Activated CD8-positive, alpha-beta T cell treated with anti-CD3 and anti-CD28 coated beads for 36 hours (primary cell): ENCODE measurements at regions not wholly inside any gene's neighbourhood (a gene's known extent, or its start where the extent isn't known, plus 50 kb on each side); places are given as distances from the start of the nearest gene placed in this dataset.

ENCODE experiments used
- ATAC-seq: fragments of 200-7000 bp; cut with Tn5 transposase; one replicate; pipeline ENCODE4 v1.10.0; 2021; ENCODE audit warnings: mild to moderate bottlenecking, moderate library complexity
- CTCF ChIA-PET: fragments of 350-600 bp; sonication (Branson Sonifier 250); formaldehyde crosslinking; loops from one replicate; lab custom pipeline; 2021; ENCODE audit warnings: antibody characterized with exemption; lab: Charles Lee
- POLR2A ChIA-PET: fragments of 350-600 bp; sonication (Branson Sonifier 250); formaldehyde crosslinking; loops from one replicate; lab custom pipeline; 2021; ENCODE audit warnings: antibody characterized with exemption; lab: Charles Lee
- DNase-seq: peaks from one replicate; pipeline ENCODE4 v3.0.0-alpha.2; 2020
- H3K27ac Mint-ChIP-seq: one replicate; pipeline ENCODE4 v1.8.0; 2021; ENCODE audit warnings: mild to moderate bottlenecking, mixed read lengths
- H3K27me3 Mint-ChIP-seq: one replicate; pipeline ENCODE4 v1.8.0; 2021; ENCODE audit warnings: mixed read lengths
- H3K36me3 Mint-ChIP-seq: one replicate; pipeline ENCODE4 v1.8.0; 2021; ENCODE audit warnings: low read depth, mixed read lengths
- H3K4me1 Mint-ChIP-seq: one replicate; pipeline ENCODE4 v1.8.0; 2021; ENCODE audit warnings: low read depth, mixed read lengths
- H3K4me3 Mint-ChIP-seq: one replicate; pipeline ENCODE4 v1.8.0; 2021; ENCODE audit warnings: mild to moderate bottlenecking, moderate library complexity, mixed read lengths
- H3K9me3 Mint-ChIP-seq: one replicate; pipeline ENCODE4 v1.8.0; 2021; ENCODE audit warnings: mixed read lengths
- intact Hi-C: fragments of 100-400 bp; cut with micrococcal nuclease; formaldehyde crosslinking; loops from one replicate; pipeline ENCODE4 v1.10.0; 2022
- TF ChIP-seq, protein P1 (sequence below): fragments of 200-600 bp; IDR thresholded peaks from one replicate; pipeline ENCODE4 v1.8.0; 2022; ENCODE audit warnings: antibody characterized with exemption, mild to moderate bottlenecking

GRCh38 chr16:51713502-51713901, 562.4 kb upstream of the SALL1 start:
- peaks cover 4% of the 10 kb centered on the region for H3K9me3 Mint-ChIP-seq
- H3K4me3 Mint-ChIP-seq = no peak overlapping the region
- TF ChIP-seq, protein P1, sequence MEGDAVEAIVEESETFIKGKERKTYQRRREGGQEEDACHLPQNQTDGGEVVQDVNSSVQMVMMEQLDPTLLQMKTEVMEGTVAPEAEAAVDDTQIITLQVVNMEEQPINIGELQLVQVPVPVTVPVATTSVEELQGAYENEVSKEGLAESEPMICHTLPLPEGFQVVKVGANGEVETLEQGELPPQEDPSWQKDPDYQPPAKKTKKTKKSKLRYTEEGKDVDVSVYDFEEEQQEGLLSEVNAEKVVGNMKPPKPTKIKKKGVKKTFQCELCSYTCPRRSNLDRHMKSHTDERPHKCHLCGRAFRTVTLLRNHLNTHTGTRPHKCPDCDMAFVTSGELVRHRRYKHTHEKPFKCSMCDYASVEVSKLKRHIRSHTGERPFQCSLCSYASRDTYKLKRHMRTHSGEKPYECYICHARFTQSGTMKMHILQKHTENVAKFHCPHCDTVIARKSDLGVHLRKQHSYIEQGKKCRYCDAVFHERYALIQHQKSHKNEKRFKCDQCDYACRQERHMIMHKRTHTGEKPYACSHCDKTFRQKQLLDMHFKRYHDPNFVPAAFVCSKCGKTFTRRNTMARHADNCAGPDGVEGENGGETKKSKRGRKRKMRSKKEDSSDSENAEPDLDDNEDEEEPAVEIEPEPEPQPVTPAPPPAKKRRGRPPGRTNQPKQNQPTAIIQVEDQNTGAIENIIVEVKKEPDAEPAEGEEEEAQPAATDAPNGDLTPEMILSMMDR = no peak
- no peak overlapping the region for H3K27ac Mint-ChIP-seq
- no peaks in the 10 kb centered on the region for H3K36me3 Mint-ChIP-seq
- intact Hi-C loops = no loop called here
- no peaks in the 10 kb centered on the region for H3K27me3 Mint-ChIP-seq
- ATAC-seq (no peak), DNase-seq (no peak)
- no peaks in the 10 kb centered on the region for H3K4me1 Mint-ChIP-seq
- CTCF ChIA-PET = no interaction called here
- POLR2A ChIA-PET = no interaction called here

- ATAC-seq = no peak
- Mint-ChIP-seq H3K27me3 (no peaks in the 10 kb centered on the region), H3K9me3 (peaks cover 6% of the 10 kb centered on the region), H3K4me3 (no peak overlapping the region), H3K27ac (no peak overlapping the region), H3K36me3 (no peaks in the 10 kb centered on the region), H3K4me1 (no peaks in the 10 kb centered on the region)
- ChIA-PET POLR2A (no interaction called here), CTCF (no interaction called here)
- TF ChIP-seq, protein P1 = no peak
- intact Hi-C loops = no loop called here
- DNase-seq = no peak
Observed at GRCh38 chr16:51710905-51711563, 560.0 kb upstream of the SALL1 start.

DNA sequence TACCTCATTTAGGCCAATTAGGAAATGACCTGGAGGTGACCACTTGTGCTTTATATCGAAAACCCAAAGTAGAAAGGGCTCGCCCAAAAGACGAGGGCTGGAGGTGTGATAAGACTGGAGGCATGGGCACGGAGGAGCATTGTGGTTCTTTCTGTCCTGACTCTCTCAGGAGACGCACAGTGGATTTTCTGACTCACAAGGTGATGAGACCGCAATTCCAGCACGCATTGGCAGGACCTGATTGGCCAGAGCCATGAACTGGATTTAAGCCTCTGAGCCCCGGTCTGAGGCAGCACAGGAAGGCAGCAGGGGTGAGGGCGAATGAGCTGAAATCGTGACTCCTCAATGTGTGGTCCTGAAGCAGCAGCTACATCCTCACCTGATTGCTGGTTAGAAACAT, 559.1 kb upstream of the SALL1 start:
- Mint-ChIP-seq H3K36me3 (no peaks in the 10 kb centered on the region), H3K4me1 (no peaks in the 10 kb centered on the region), H3K4me3 (no peak overlapping the region), H3K27me3 (no peaks in the 10 kb centered on the region), H3K27ac (no peak overlapping the region), H3K9me3 (peaks cover 6% of the 10 kb centered on the region)
- CTCF ChIA-PET = no interaction called here
- POLR2A ChIA-PET = no interaction called here
- TF ChIP-seq, protein P1 = no peak
- ATAC-seq (no peak), DNase-seq (no peak)
- intact Hi-C loops = no loop called here

- peaks cover 4% of the 10 kb centered on the region for H3K36me3 Mint-ChIP-seq
- ChIA-PET POLR2A (no interaction called here), CTCF (no interaction called here)
- H3K4me3 Mint-ChIP-seq = no peak overlapping the region
- peaks cover 9% of the 10 kb centered on the region for H3K9me3 Mint-ChIP-seq
- TF ChIP-seq, protein P1 = no peak
- DNase-seq (no peak), ATAC-seq (no peak)
- H3K27ac Mint-ChIP-seq = no peak overlapping the region
- H3K27me3 Mint-ChIP-seq = no peaks in the 10 kb centered on the region
- intact Hi-C loops = no loop called here
- no peaks in the 10 kb centered on the region for H3K4me1 Mint-ChIP-seq
Observed at GRCh38 chr16:51708861-51709260, 557.8 kb upstream of the SALL1 start.

GRCh38 chr16:51707666-51708065, 556.6 kb upstream of the SALL1 start:
- Mint-ChIP-seq H3K27me3 (no peaks in the 10 kb centered on the region), H3K36me3 (peaks cover 7% of the 10 kb centered on the region), H3K27ac (no peak overlapping the region), H3K4me1 (no peaks in the 10 kb centered on the region), H3K9me3 (peaks cover 9% of the 10 kb centered on the region), H3K4me3 (no peak overlapping the region)
- intact Hi-C loops = no loop called here
- DNase-seq (no peak), ATAC-seq (no peak)
- ChIA-PET POLR2A (no interaction called here), CTCF (no interaction called here)
- TF ChIP-seq, protein P1 = no peak
